GM12865 (cell line): ENCODE measurements at regions not wholly inside any gene's neighbourhood (a gene's known extent, or its start where the extent isn't known, plus 50 kb on each side); places are given as distances from the start of the nearest gene placed in this dataset.

ENCODE experiments used
- DNase-seq: peaks from one replicate; pipeline ENCODE4 v3.0.0; 2010; ENCODE audit warnings: low read depth
- H3K4me3 ChIP-seq: 2 replicates; pipeline ENCODE4 v1.5.1; 2011; ENCODE audit warnings: mild to moderate bottlenecking, low read depth, low read length, control low read depth
- CTCF ChIP-seq: IDR thresholded peaks from 2 replicates; pipeline ENCODE4 v1.5.1; 2011; ENCODE audit warnings: low read length, control low read depth, low read depth, inconsistent platforms; ENCODE audit not compliant: insufficient read depth; ENCODE audit errors: missing control alignments

- H3K4me3 ChIP-seq: no peak overlapping the region
- DNase-seq: no peak
- TF ChIP-seq CTCF: no peak
These were observed 108.6 kb upstream of the ERRFI1 start for GRCh38 chr1:8134546-8135235.

- no peak overlapping the region for H3K4me3 ChIP-seq
- DNase-seq: no peak
- TF ChIP-seq CTCF: no peak
These were observed 107.7 kb upstream of the ERRFI1 start for GRCh38 chr1:8133657-8134430.

GRCh38 chr1:8133190-8133589 lies 107.1 kb upstream of the ERRFI1 start:
- H3K4me3 ChIP-seq: no peak overlapping the region
- DNase-seq: no peak
- TF ChIP-seq CTCF: no peak

GRCh38 chr1:8127171-8127641 lies 101.1 kb upstream of the ERRFI1 start:
- no peak for TF ChIP-seq CTCF
- DNase-seq: no peak

GRCh38 chr1:8122477-8123407 lies 96.6 kb upstream of the ERRFI1 start:
- TF ChIP-seq CTCF: no peak
- DNase-seq: no peak
- H3K4me3 ChIP-seq: no peak overlapping the region

More at GRCh38 chr1:8127171-8127641, 101.1 kb upstream of the ERRFI1 start:
- no peak overlapping the region for H3K4me3 ChIP-seq

- DNase-seq: no peak
- TF ChIP-seq CTCF: no peak
- H3K4me3 ChIP-seq: no peak overlapping the region
These were observed 96.0 kb upstream of the ERRFI1 start for GRCh38 chr1:8122160-8122476.
